ENCODE measurements at regions not wholly inside any gene's neighbourhood (a gene's known extent, or its start where the extent isn't known, plus 50 kb on each side); places are given as distances from the start of the nearest gene placed in this dataset.
"Not testable (repeated sequence)": the region's sequence is repeated elsewhere in the genome, so short reads cannot be mapped to it uniquely, and the experiment has no call there.

- H3K27ac ChIP-seq (ENCODE audit: low read depth, low read length, poor library complexity, severe bottlenecking); H3K4me3 ChIP-seq (ENCODE audit: low read depth, low read length, poor library complexity, severe bottlenecking); H3K9me3 ChIP-seq (ENCODE audit: low read depth, low read length, poor library complexity, severe bottlenecking); POLR2A ChIA-PET (ENCODE audit: low non-redundant PET); CTCF ChIA-PET; H3K36me3 ChIP-seq (ENCODE audit: insufficient read depth, low read length, poor library complexity, severe bottlenecking); intact Hi-C loops (cut with micrococcal nuclease; ENCODE audit: unreplicated experiment); H3K4me1 ChIP-seq (ENCODE audit: insufficient read depth, low read length, poor library complexity, severe bottlenecking); DNase-seq (ENCODE audit: low spot score); BruUV-seq (replicated peaks): not testable (repeated sequence)
- peaks cover 44% of the 10 kb centered on the region for H3K27me3 ChIP-seq (replicated peaks; ENCODE audit: insufficient read depth, low read depth, low read length, poor library complexity)
Measured at GRCh38 chr12:14032191-14032590, 50.8 kb upstream of the GRIN2B start.

GRCh38 chr12:14043776-14044175 lies 62.4 kb upstream of the GRIN2B start:
- CTCF ChIA-PET, result no interaction called here
- peaks cover 43% of the 10 kb centered on the region for H3K27me3 ChIP-seq (replicated peaks; ENCODE audit: insufficient read depth, low read depth, low read length, poor library complexity)
- BruUV-seq (replicated peaks), result no TSS peak
- POLR2A ChIA-PET (ENCODE audit: low non-redundant PET), result no interaction called here
- no peaks in the 10 kb centered on the region for H3K9me3 ChIP-seq (ENCODE audit: low read depth, low read length, poor library complexity, severe bottlenecking)
- H3K4me1 ChIP-seq (ENCODE audit: insufficient read depth, low read length, poor library complexity, severe bottlenecking), result no peaks in the 10 kb centered on the region
- DNase-seq (ENCODE audit: low spot score), result no peak
- no peak for TF ChIP-seq EZH2 (IDR thresholded peaks at IDR 0.05; ENCODE audit: borderline replicate concordance, low read depth, low read length, poor library complexity, severe bottlenecking)
- TF ChIP-seq CTCF (conservative IDR thresholded peaks at IDR 0.05; ENCODE audit: low read depth, low read length), result no peak
- H3K27ac ChIP-seq (ENCODE audit: low read depth, low read length, poor library complexity, severe bottlenecking), result no peak overlapping the region
- H3K4me3 ChIP-seq (ENCODE audit: low read depth, low read length, poor library complexity, severe bottlenecking), result no peak overlapping the region
- no peaks in the 10 kb centered on the region for H3K36me3 ChIP-seq (ENCODE audit: insufficient read depth, low read length, poor library complexity, severe bottlenecking)
- intact Hi-C loops (cut with micrococcal nuclease; ENCODE audit: unreplicated experiment), result no loop called here

- CTCF ChIA-PET, result no interaction called here
- Histone ChIP-seq H3K9me3 (ENCODE audit: low read depth, low read length, poor library complexity, severe bottlenecking) (no peaks in the 10 kb centered on the region), H3K27ac (ENCODE audit: low read depth, low read length, poor library complexity, severe bottlenecking) (no peak overlapping the region), H3K36me3 (ENCODE audit: insufficient read depth, low read length, poor library complexity, severe bottlenecking) (no peaks in the 10 kb centered on the region), H3K4me3 (ENCODE audit: low read depth, low read length, poor library complexity, severe bottlenecking) (no peak overlapping the region), H3K27me3 (replicated peaks; ENCODE audit: insufficient read depth, low read depth, low read length, poor library complexity) (peaks cover 33% of the 10 kb centered on the region), H3K4me1 (ENCODE audit: insufficient read depth, low read length, poor library complexity, severe bottlenecking) (no peaks in the 10 kb centered on the region)
- BruUV-seq (replicated peaks), result no TSS peak
- TF ChIP-seq CTCF (conservative IDR thresholded peaks at IDR 0.05; ENCODE audit: low read depth, low read length) (no peak), EZH2 (IDR thresholded peaks at IDR 0.05; ENCODE audit: borderline replicate concordance, low read depth, low read length, poor library complexity, severe bottlenecking) (no peak)
- intact Hi-C loops (cut with micrococcal nuclease; ENCODE audit: unreplicated experiment), result no loop called here
- no peak for DNase-seq (ENCODE audit: low spot score)
- POLR2A ChIA-PET (ENCODE audit: low non-redundant PET), result no interaction called here
Measured at GRCh38 chr12:14048941-14049545, 67.6 kb upstream of the GRIN2B start.

- no peak for TF ChIP-seq CTCF (conservative IDR thresholded peaks at IDR 0.05; ENCODE audit: low read depth, low read length)
- TF ChIP-seq EZH2 (IDR thresholded peaks at IDR 0.05; ENCODE audit: borderline replicate concordance, low read depth, low read length, poor library complexity, severe bottlenecking), result no peak
- ChIA-PET CTCF (no interaction called here), POLR2A (ENCODE audit: low non-redundant PET) (no interaction called here)
- DNase-seq (ENCODE audit: low spot score), result no peak
- H3K27ac ChIP-seq (ENCODE audit: low read depth, low read length, poor library complexity, severe bottlenecking), result no peak overlapping the region
- no peaks in the 10 kb centered on the region for H3K4me1 ChIP-seq (ENCODE audit: insufficient read depth, low read length, poor library complexity, severe bottlenecking)
- H3K27me3 ChIP-seq (replicated peaks; ENCODE audit: insufficient read depth, low read depth, low read length, poor library complexity), result peaks cover 49% of the 10 kb centered on the region
- no TSS peak for BruUV-seq (replicated peaks)
- H3K36me3 ChIP-seq (ENCODE audit: insufficient read depth, low read length, poor library complexity, severe bottlenecking), result no peaks in the 10 kb centered on the region
- intact Hi-C loops (cut with micrococcal nuclease; ENCODE audit: unreplicated experiment), result no loop called here
- no peaks in the 10 kb centered on the region for H3K9me3 ChIP-seq (ENCODE audit: low read depth, low read length, poor library complexity, severe bottlenecking)
- no peak overlapping the region for H3K4me3 ChIP-seq (ENCODE audit: low read depth, low read length, poor library complexity, severe bottlenecking)
Measured at GRCh38 chr12:14057895-14058294, 76.5 kb upstream of the GRIN2B start.

Measured in A673 (cell line).